GM23338 (cell line): ENCODE measurements at regions not wholly inside any gene's neighbourhood (a gene's known extent, or its start where the extent isn't known, plus 50 kb on each side); places are given as distances from the start of the nearest gene placed in this dataset.

Source experiments
- ATAC-seq: fragments of 200-7000 bp; cut with Tn5 transposase; 3 replicates; pipeline ENCODE4 v1.9.1; 2020
- DNase-seq: peaks from one replicate; pipeline ENCODE4 v3.0.0-alpha.2; 2015; ENCODE audit warnings: low spot score
- H2AFZ ChIP-seq: fragments of 200-600 bp; sonication (generic); 2 replicates; pipeline ENCODE4 v1.8.0; 2016; ENCODE audit warnings: antibody characterized with exemption, mild to moderate bottlenecking, moderate library complexity
- H3F3A ChIP-seq: fragments of 200-600 bp; sonication (generic); replicated peaks from 2 replicates; pipeline ENCODE4 v1.8.0; 2017; ENCODE audit warnings: antibody characterized with exemption, mixed run types, low read depth
- H3K27ac ChIP-seq: fragments of 200-600 bp; sonication (generic); 2 replicates; pipeline ENCODE4 v1.6.1; 2016; ENCODE audit warnings: low read depth
- H3K27me3 ChIP-seq: fragments of 200-600 bp; sonication (generic); 2 replicates; pipeline ENCODE4 v1.8.0; 2016; ENCODE audit warnings: mild to moderate bottlenecking, mixed run types, moderate library complexity; ENCODE audit not compliant: insufficient read depth
- H3K36me3 ChIP-seq: fragments of 200-600 bp; sonication (generic); 2 replicates; pipeline ENCODE4 v1.8.0; 2016; ENCODE audit warnings: mild to moderate bottlenecking; ENCODE audit not compliant: insufficient read depth
- H3K4me1 ChIP-seq: fragments of 200-600 bp; sonication (generic); 2 replicates; pipeline ENCODE4 v1.8.0; 2016; ENCODE audit warnings: mild to moderate bottlenecking, moderate library complexity; ENCODE audit not compliant: insufficient read depth
- H3K4me2 ChIP-seq: fragments of 200-600 bp; sonication (generic); 2 replicates; pipeline ENCODE4 v1.7.1; 2017; ENCODE audit warnings: mixed run types
- H3K4me3 ChIP-seq: fragments of 200-600 bp; sonication (generic); 2 replicates; pipeline ENCODE4 v1.6.1; 2016; ENCODE audit warnings: mixed run types
- H3K79me2 ChIP-seq: fragments of 200-600 bp; sonication (generic); replicated peaks from 2 replicates; pipeline ENCODE4 v1.8.0; 2017; ENCODE audit warnings: mild to moderate bottlenecking; ENCODE audit not compliant: insufficient read depth
- H3K9me2 ChIP-seq: fragments of 200-600 bp; sonication (generic); 2 replicates; pipeline ENCODE4 v1.8.0; 2017; ENCODE audit not compliant: insufficient read depth
- H4K20me1 ChIP-seq: fragments of 200-600 bp; sonication (generic); replicated peaks from 2 replicates; pipeline ENCODE4 v1.8.0; 2017; ENCODE audit warnings: mild to moderate bottlenecking; ENCODE audit not compliant: insufficient read depth
- H3K27ac Mint-ChIP-seq: 2 replicates; pipeline ENCODE4 v1.8.0; 2020; ENCODE audit warnings: inconsistent platforms, mild to moderate bottlenecking, moderate library complexity, mixed read lengths
- H3K27me3 Mint-ChIP-seq: 3 replicates; pipeline ENCODE4 v1.8.0; 2022; ENCODE audit warnings: low read depth, mild to moderate bottlenecking, moderate library complexity, mixed read lengths, inconsistent platforms; ENCODE audit not compliant: insufficient read depth, poor library complexity
- H3K36me3 Mint-ChIP-seq: 3 replicates; pipeline ENCODE4 v1.8.0; 2021; ENCODE audit warnings: low read depth, mild to moderate bottlenecking, inconsistent platforms, moderate library complexity, mixed read lengths
- H3K4me1 Mint-ChIP-seq: 3 replicates; pipeline ENCODE4 v1.8.0; 2020; ENCODE audit warnings: mild to moderate bottlenecking, inconsistent platforms, mixed read lengths
- H3K4me3 Mint-ChIP-seq: 3 replicates; pipeline ENCODE4 v1.8.0; 2021; ENCODE audit warnings: moderate library complexity, mild to moderate bottlenecking, inconsistent platforms, mixed read lengths
- H3K9me3 Mint-ChIP-seq: 3 replicates; pipeline ENCODE4 v1.8.0; 2020; ENCODE audit warnings: moderate library complexity, mild to moderate bottlenecking, inconsistent platforms, mixed read lengths
- CREB1 ChIP-seq: fragments of 250-450 bp; sonication (Bioruptor Pico); IDR thresholded peaks from 2 replicates; pipeline ENCODE4 v1.5.0; 2020; ENCODE audit warnings: low read depth, mild to moderate bottlenecking, moderate library complexity
- CTCF ChIP-seq, 2 experiments: fragments of 200-600 bp in 1 of 2; sonication (generic) in 1 of 2; conservative IDR thresholded peaks; 2 replicates each; pipeline versions ENCODE4 v1.5.1 to v1.6.1; 2016 to 2017; ENCODE audit warnings: antibody characterized with exemption in 2 of 2, low read depth in 2 of 2, mild to moderate bottlenecking in 2 of 2, moderate library complexity in 1 of 2
- ETS1 ChIP-seq: IDR thresholded peaks from 2 replicates; pipeline ENCODE4 v1.6.1; 2016; ENCODE audit warnings: antibody characterized with exemption
- EZH2 ChIP-seq: fragments of 200-600 bp; sonication (generic); IDR thresholded peaks from one replicate; pipeline ENCODE4 v1.8.0; 2017; ENCODE audit warnings: antibody characterized with exemption, mild to moderate bottlenecking, low read depth; ENCODE audit not compliant: unreplicated experiment
- EZH2phosphoT487 ChIP-seq: fragments of 200-600 bp; sonication (generic); IDR thresholded peaks from one replicate; pipeline ENCODE4 v1.8.1; 2018; ENCODE audit warnings: antibody characterized with exemption; ENCODE audit not compliant: unreplicated experiment
- JUNB ChIP-seq: IDR thresholded peaks from one replicate; pipeline ENCODE4 v1.6.1; 2016; ENCODE audit warnings: antibody characterized with exemption; ENCODE audit not compliant: unreplicated experiment
- NANOG ChIP-seq: IDR thresholded peaks from 2 replicates; pipeline ENCODE4 v1.6.1; 2016; ENCODE audit warnings: antibody characterized with exemption, borderline replicate concordance
- POLR2AphosphoS5 ChIP-seq: IDR thresholded peaks from 2 replicates; pipeline ENCODE4 v1.6.1; 2016; ENCODE audit warnings: antibody characterized with exemption, low read depth
- REST ChIP-seq: IDR thresholded peaks from one replicate; pipeline ENCODE4 v1.6.1; 2018; ENCODE audit warnings: antibody characterized with exemption; ENCODE audit not compliant: unreplicated experiment
- STAT1 ChIP-seq: IDR thresholded peaks from one replicate; pipeline ENCODE4 v1.6.1; 2016; ENCODE audit warnings: antibody characterized with exemption; ENCODE audit not compliant: unreplicated experiment
- ZNF114 ChIP-seq: fragments of 250-450 bp; sonication (Bioruptor Pico); IDR thresholded peaks from 2 replicates; pipeline ENCODE4 v1.5.0; 2020; ENCODE audit warnings: mild to moderate bottlenecking, moderate library complexity
- ZNF331 ChIP-seq: fragments of 250-450 bp; sonication (Bioruptor Pico); IDR thresholded peaks from 2 replicates; pipeline ENCODE4 v1.5.0; 2020; ENCODE audit warnings: low read depth, mild to moderate bottlenecking, moderate library complexity
- ZNF462 ChIP-seq: fragments of 250-450 bp; sonication (Bioruptor Pico); IDR thresholded peaks from 2 replicates; pipeline ENCODE4 v1.5.0; 2020; ENCODE audit warnings: mild to moderate bottlenecking, moderate library complexity

- no peak overlapping the region for H3K4me2 ChIP-seq
- Mint-ChIP-seq H3K4me3 (no peak overlapping the region), H3K27ac (no peak overlapping the region), H3K36me3 (no peaks in the 10 kb centered on the region), H3K27me3 (no peaks in the 10 kb centered on the region), H3K9me3 (peaks cover 6% of the 10 kb centered on the region; the same call in 2 of the 3 replicates), H3K4me1 (no peaks in the 10 kb centered on the region)
- no peaks in the 10 kb centered on the region for H3K79me2 ChIP-seq
- H4K20me1 ChIP-seq = no peaks in the 10 kb centered on the region
- no peaks in the 10 kb centered on the region for H3K9me2 ChIP-seq
- TF ChIP-seq ZNF462 (CRISPR knock-in tag) (no peak), ETS1 (no peak), EZH2phosphoT487 (no peak), JUNB (no peak), NANOG (no peak), STAT1 (no peak), ZNF331 (CRISPR knock-in tag) (no peak), EZH2 (no peak), ZNF114 (no peak), CREB1 (no peak), POLR2AphosphoS5 (no peak), REST (no peak), CTCF (conservative IDR thresholded peaks at IDR 0.05; ENCODE audit: low read depth in 2 of 2) (no peak)
- H3K4me1 ChIP-seq = no peaks in the 10 kb centered on the region
- no peak for ATAC-seq
- H2AFZ ChIP-seq = no peak overlapping the region
- DNase-seq = no peak
- no peak overlapping the region for H3K27ac ChIP-seq
- no peak overlapping the region for H3K4me3 ChIP-seq
- H3F3A ChIP-seq = no peaks in the 10 kb centered on the region
- no peaks in the 10 kb centered on the region for H3K27me3 ChIP-seq
- H3K36me3 ChIP-seq = no peaks in the 10 kb centered on the region
Observed at GRCh38 chrX:78378476-78379115, 51.2 kb upstream of the CYSLTR1 start.
